ENCODE measurements at regions not wholly inside any gene's neighbourhood (a gene's known extent, or its start where the extent isn't known, plus 50 kb on each side); places are given as distances from the start of the nearest gene placed in this dataset.
"Not testable (repeated sequence)": the region's sequence is repeated elsewhere in the genome, so short reads cannot be mapped to it uniquely, and the experiment has no call there.

GRCh38 chr14:28243600-28243999 is 523.0 kb upstream of the FOXG1 start:
- Histone ChIP-seq H3K27ac (ENCODE audit: low read depth, low read length) (no peak overlapping the region), H3K79me2 (ENCODE audit: insufficient read depth, low read length) (no peaks in the 10 kb centered on the region), H3K27me3 (ENCODE audit: insufficient read depth, low read length) (no peaks in the 10 kb centered on the region), H3K9me3 (ENCODE audit: insufficient read depth, low read depth, low read length) (no peaks in the 10 kb centered on the region), H2AFZ (ENCODE audit: low read depth, low read length) (no peak overlapping the region), H4K20me1 (ENCODE audit: insufficient read depth, low read length) (no peaks in the 10 kb centered on the region), H3K36me3 (ENCODE audit: insufficient read depth, low read length) (no peaks in the 10 kb centered on the region), H3K4me1 (ENCODE audit: insufficient read depth, low read length) (no peaks in the 10 kb centered on the region), H3K4me2 (ENCODE audit: low read length) (no peak overlapping the region), H3K9ac (ENCODE audit: low read length) (no peak overlapping the region), H3K4me3 (ENCODE audit: insufficient read depth, low read depth, low read length) (no peak overlapping the region)
- H3K27me3 Mint-ChIP-seq (ENCODE audit: low read depth, unreplicated experiment): no peaks in the 10 kb centered on the region
- TF ChIP-seq EZH2 (IDR thresholded peaks at IDR 0.05; ENCODE audit: insufficient read depth, low read length): no peak
- TF ChIP-seq, protein P1, sequence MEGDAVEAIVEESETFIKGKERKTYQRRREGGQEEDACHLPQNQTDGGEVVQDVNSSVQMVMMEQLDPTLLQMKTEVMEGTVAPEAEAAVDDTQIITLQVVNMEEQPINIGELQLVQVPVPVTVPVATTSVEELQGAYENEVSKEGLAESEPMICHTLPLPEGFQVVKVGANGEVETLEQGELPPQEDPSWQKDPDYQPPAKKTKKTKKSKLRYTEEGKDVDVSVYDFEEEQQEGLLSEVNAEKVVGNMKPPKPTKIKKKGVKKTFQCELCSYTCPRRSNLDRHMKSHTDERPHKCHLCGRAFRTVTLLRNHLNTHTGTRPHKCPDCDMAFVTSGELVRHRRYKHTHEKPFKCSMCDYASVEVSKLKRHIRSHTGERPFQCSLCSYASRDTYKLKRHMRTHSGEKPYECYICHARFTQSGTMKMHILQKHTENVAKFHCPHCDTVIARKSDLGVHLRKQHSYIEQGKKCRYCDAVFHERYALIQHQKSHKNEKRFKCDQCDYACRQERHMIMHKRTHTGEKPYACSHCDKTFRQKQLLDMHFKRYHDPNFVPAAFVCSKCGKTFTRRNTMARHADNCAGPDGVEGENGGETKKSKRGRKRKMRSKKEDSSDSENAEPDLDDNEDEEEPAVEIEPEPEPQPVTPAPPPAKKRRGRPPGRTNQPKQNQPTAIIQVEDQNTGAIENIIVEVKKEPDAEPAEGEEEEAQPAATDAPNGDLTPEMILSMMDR (IDR thresholded peaks at IDR 0.05; ENCODE audit: insufficient read depth, low read depth, low read length): no peak
- no peaks in the 10 kb centered on the region for H3K4me1 Mint-ChIP-seq (ENCODE audit: low read depth, unreplicated experiment)
- no peak for FAIRE-seq
- peak; percentile 14 for DNase-seq (ENCODE audit: low read depth)
- peaks cover 6% of the 10 kb centered on the region for H3K9me3 Mint-ChIP-seq (ENCODE audit: unreplicated experiment)
- H3K36me3 Mint-ChIP-seq (ENCODE audit: low read depth, unreplicated experiment): no peaks in the 10 kb centered on the region
- no peak overlapping the region for H3K4me3 Mint-ChIP-seq (ENCODE audit: unreplicated experiment)
- H3K27ac Mint-ChIP-seq (ENCODE audit: unreplicated experiment): no peak overlapping the region

DNA sequence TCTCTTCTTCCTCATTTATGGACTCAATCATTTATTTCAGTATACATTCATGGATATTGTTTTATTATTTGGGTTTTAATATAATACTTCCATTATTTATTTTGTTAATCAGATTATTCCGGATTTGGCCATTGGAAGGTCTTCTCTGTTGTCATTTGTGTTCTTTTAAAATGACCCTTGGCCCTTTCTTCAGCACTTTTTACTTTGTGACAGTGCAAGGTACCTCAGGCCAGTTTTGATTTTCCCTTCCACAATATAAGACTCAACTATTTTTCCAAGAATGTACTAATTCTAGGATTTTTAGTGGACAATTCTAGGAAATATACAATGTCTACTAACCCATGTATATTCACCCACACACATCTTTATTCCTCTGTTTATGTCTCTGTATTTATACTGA is 521.4 kb upstream of the FOXG1 start:
- H3K9ac ChIP-seq (ENCODE audit: low read length): no peak overlapping the region
- H3K9me3 ChIP-seq (ENCODE audit: insufficient read depth, low read depth, low read length): no peaks in the 10 kb centered on the region
- H3K36me3 Mint-ChIP-seq (ENCODE audit: low read depth, unreplicated experiment): no peaks in the 10 kb centered on the region
- DNase-seq (ENCODE audit: low read depth) (no peak), FAIRE-seq (no peak)
- H3K4me2 ChIP-seq (ENCODE audit: low read length): no peak overlapping the region
- H2AFZ ChIP-seq (ENCODE audit: low read depth, low read length): no peak overlapping the region
- TF ChIP-seq, protein P1 (IDR thresholded peaks at IDR 0.05; ENCODE audit: insufficient read depth, low read depth, low read length): no peak
- no peak for TF ChIP-seq EZH2 (IDR thresholded peaks at IDR 0.05; ENCODE audit: insufficient read depth, low read length)
- no peaks in the 10 kb centered on the region for H3K27me3 ChIP-seq (ENCODE audit: insufficient read depth, low read length)
- no peaks in the 10 kb centered on the region for H3K36me3 ChIP-seq (ENCODE audit: insufficient read depth, low read length)
- H3K4me1 Mint-ChIP-seq (ENCODE audit: low read depth, unreplicated experiment): no peaks in the 10 kb centered on the region
- no peaks in the 10 kb centered on the region for H4K20me1 ChIP-seq (ENCODE audit: insufficient read depth, low read length)
- H3K4me1 ChIP-seq (ENCODE audit: insufficient read depth, low read length): no peaks in the 10 kb centered on the region
- H3K27ac Mint-ChIP-seq (ENCODE audit: unreplicated experiment): no peak overlapping the region
- no peak overlapping the region for H3K27ac ChIP-seq (ENCODE audit: low read depth, low read length)
- no peaks in the 10 kb centered on the region for H3K27me3 Mint-ChIP-seq (ENCODE audit: low read depth, unreplicated experiment)
- H3K4me3 ChIP-seq (ENCODE audit: insufficient read depth, low read depth, low read length): no peak overlapping the region
- no peaks in the 10 kb centered on the region for H3K79me2 ChIP-seq (ENCODE audit: insufficient read depth, low read length)
- H3K4me3 Mint-ChIP-seq (ENCODE audit: unreplicated experiment): no peak overlapping the region
- H3K9me3 Mint-ChIP-seq (ENCODE audit: unreplicated experiment): no peaks in the 10 kb centered on the region

GRCh38 chr14:28247491-28247890 is 519.1 kb upstream of the FOXG1 start:
- Histone ChIP-seq H4K20me1 (ENCODE audit: insufficient read depth, low read length) (no peaks in the 10 kb centered on the region), H3K4me3 (ENCODE audit: insufficient read depth, low read depth, low read length) (no peak overlapping the region), H3K36me3 (ENCODE audit: insufficient read depth, low read length) (no peaks in the 10 kb centered on the region), H3K27ac (ENCODE audit: low read depth, low read length) (no peak overlapping the region), H3K9ac (ENCODE audit: low read length) (no peak overlapping the region), H3K27me3 (ENCODE audit: insufficient read depth, low read length) (no peaks in the 10 kb centered on the region), H2AFZ (ENCODE audit: low read depth, low read length) (no peak overlapping the region), H3K79me2 (ENCODE audit: insufficient read depth, low read length) (no peaks in the 10 kb centered on the region), H3K9me3 (ENCODE audit: insufficient read depth, low read depth, low read length) (no peaks in the 10 kb centered on the region), H3K4me1 (ENCODE audit: insufficient read depth, low read length) (no peaks in the 10 kb centered on the region), H3K4me2 (ENCODE audit: low read length) (no peak overlapping the region)
- H3K4me3 Mint-ChIP-seq (ENCODE audit: unreplicated experiment): no peak overlapping the region
- FAIRE-seq (no peak), DNase-seq (ENCODE audit: low read depth) (no peak)
- no peaks in the 10 kb centered on the region for H3K27me3 Mint-ChIP-seq (ENCODE audit: low read depth, unreplicated experiment)
- no peaks in the 10 kb centered on the region for H3K36me3 Mint-ChIP-seq (ENCODE audit: low read depth, unreplicated experiment)
- H3K9me3 Mint-ChIP-seq (ENCODE audit: unreplicated experiment): no peaks in the 10 kb centered on the region
- TF ChIP-seq EZH2 (IDR thresholded peaks at IDR 0.05; ENCODE audit: insufficient read depth, low read length): no peak
- TF ChIP-seq, protein P1 (IDR thresholded peaks at IDR 0.05; ENCODE audit: insufficient read depth, low read depth, low read length): no peak
- no peak overlapping the region for H3K27ac Mint-ChIP-seq (ENCODE audit: unreplicated experiment)
- H3K4me1 Mint-ChIP-seq (ENCODE audit: low read depth, unreplicated experiment): no peaks in the 10 kb centered on the region

DNA sequence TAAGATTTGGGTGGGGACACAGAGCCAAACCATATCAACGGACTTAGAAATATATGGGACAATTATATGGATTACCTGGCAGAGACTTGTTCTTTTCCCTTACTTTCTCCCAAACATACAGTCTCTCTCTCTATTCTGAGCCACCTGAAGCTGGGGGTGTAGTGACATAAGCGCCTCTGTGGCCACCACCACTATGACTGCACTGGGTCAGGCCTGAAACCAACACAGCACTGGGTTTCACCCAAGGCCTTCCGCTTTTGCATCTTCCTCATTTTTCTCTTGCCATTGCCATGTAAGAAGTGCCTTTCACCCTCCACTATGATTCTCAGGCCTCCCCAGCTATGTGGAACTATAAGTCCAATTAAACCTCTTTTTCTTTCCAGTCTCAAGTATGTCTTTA is 514.5 kb upstream of the FOXG1 start:
- H3K4me2 ChIP-seq (ENCODE audit: low read length); H2AFZ ChIP-seq (ENCODE audit: low read depth, low read length); H3K9ac ChIP-seq (ENCODE audit: low read length); H4K20me1 ChIP-seq (ENCODE audit: insufficient read depth, low read length); H3K79me2 ChIP-seq (ENCODE audit: insufficient read depth, low read length); H3K27me3 Mint-ChIP-seq (ENCODE audit: low read depth, unreplicated experiment); FAIRE-seq; H3K27ac Mint-ChIP-seq (ENCODE audit: unreplicated experiment); H3K27ac ChIP-seq (ENCODE audit: low read depth, low read length); H3K9me3 ChIP-seq (ENCODE audit: insufficient read depth, low read depth, low read length); H3K36me3 ChIP-seq (ENCODE audit: insufficient read depth, low read length); H3K4me1 Mint-ChIP-seq (ENCODE audit: low read depth, unreplicated experiment); H3K27me3 ChIP-seq (ENCODE audit: insufficient read depth, low read length); H3K4me1 ChIP-seq (ENCODE audit: insufficient read depth, low read length); DNase-seq (ENCODE audit: low read depth); H3K4me3 Mint-ChIP-seq (ENCODE audit: unreplicated experiment); H3K9me3 Mint-ChIP-seq (ENCODE audit: unreplicated experiment); H3K4me3 ChIP-seq (ENCODE audit: insufficient read depth, low read depth, low read length); H3K36me3 Mint-ChIP-seq (ENCODE audit: low read depth, unreplicated experiment): not testable (repeated sequence)
